ENCODE measurements at regions not wholly inside any gene's neighbourhood (a gene's known extent, or its start where the extent isn't known, plus 50 kb on each side); places are given as distances from the start of the nearest gene placed in this dataset.

DNA sequence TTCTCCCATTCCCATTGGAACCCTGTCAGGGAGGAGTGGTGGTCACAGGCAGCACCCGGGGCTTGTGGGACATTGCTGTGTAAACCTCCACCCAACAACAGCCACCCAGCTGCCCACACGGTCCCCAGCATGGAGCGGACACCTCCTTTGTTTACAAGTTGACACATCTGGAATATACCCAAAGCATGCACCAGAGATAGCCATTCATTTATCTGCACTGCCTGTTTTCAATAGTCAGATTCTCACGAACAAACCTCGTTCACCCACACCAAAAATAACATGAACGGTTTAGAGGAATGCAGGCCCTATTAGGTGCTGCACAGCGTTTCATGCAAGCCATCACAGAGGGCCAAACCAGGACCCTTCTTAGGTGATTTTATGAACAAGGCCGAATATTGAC is 244.8 kb downstream of the FOXL1 start:
- H3K4me3 ChIP-seq (ENCODE audit: low read depth, low read length) = no peak overlapping the region
- TF ChIP-seq CTCF (IDR thresholded peaks at IDR 0.05; ENCODE audit: insufficient read depth, low read depth, low read length, missing control alignments) = no peak
- DNase-seq (ENCODE audit: low read depth) = no peak

GRCh38 chr16:86823888-86824671 is 245.7 kb downstream of the FOXL1 start:
- TF ChIP-seq CTCF (IDR thresholded peaks at IDR 0.05; ENCODE audit: insufficient read depth, low read depth, low read length, missing control alignments) = no peak

GRCh38 chr16:86824751-86825296 is 246.5 kb downstream of the FOXL1 start:
- no peak for TF ChIP-seq CTCF (IDR thresholded peaks at IDR 0.05; ENCODE audit: insufficient read depth, low read depth, low read length, missing control alignments)
- DNase-seq (ENCODE audit: low read depth) = no peak
- no peak overlapping the region for H3K4me3 ChIP-seq (ENCODE audit: low read depth, low read length)

More at GRCh38 chr16:86823888-86824671, 245.7 kb downstream of the FOXL1 start:
- H3K4me3 ChIP-seq (ENCODE audit: low read depth, low read length) = no peak overlapping the region
- DNase-seq (ENCODE audit: low read depth) = no peak

DNA sequence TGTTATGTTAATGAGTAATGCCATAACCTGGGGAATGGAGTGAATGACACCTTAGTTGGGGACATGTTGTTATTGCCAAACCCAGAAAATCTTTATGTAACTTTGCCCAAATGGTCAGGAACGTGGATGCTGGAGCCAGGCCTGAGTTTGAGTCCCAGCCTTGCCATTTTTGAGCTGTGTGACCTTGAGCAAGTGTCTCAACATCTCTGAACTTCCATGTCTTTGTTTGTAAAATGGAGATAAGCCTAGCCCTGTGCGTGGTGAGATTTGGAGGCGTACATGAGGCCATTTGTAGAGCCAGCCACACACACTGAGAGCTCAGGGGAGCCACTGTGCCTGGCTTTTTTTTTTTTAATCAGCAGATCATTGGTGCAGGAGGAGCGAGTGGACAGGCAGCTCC is 247.3 kb downstream of the FOXL1 start:
- no peak for TF ChIP-seq CTCF (IDR thresholded peaks at IDR 0.05; ENCODE audit: insufficient read depth, low read depth, low read length, missing control alignments)
- H3K4me3 ChIP-seq (ENCODE audit: low read depth, low read length) = no peak overlapping the region
- no peak for DNase-seq (ENCODE audit: low read depth)

- TF ChIP-seq CTCF (IDR thresholded peaks at IDR 0.05; ENCODE audit: insufficient read depth, low read depth, low read length, missing control alignments) = no peak
- H3K4me3 ChIP-seq (ENCODE audit: low read depth, low read length) = no peak overlapping the region
- no peak for DNase-seq (ENCODE audit: low read depth)
Measured at GRCh38 chr16:86826941-86827340, 248.6 kb downstream of the FOXL1 start.

DNA sequence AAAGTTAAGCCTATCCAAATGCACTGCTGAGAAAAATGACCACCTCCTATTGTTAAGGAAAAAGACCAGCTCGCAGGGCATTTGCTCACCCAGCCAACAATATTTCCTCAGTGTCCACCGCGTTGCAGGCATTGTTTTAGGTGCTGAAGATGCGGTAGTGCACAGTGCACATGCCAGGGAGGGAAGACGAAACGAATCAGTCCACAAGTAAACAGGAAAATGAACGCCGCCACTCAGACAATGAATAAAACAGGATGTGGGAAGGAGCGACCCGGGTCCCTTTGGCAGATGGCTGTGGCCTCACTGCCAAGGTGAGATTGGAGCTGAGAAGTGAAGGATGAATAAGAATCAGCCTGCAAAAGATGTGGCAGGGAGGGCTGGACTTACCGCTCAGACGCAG is 249.2 kb downstream of the FOXL1 start:
- no peak for TF ChIP-seq CTCF (IDR thresholded peaks at IDR 0.05; ENCODE audit: insufficient read depth, low read depth, low read length, missing control alignments)
- no peak for DNase-seq (ENCODE audit: low read depth)
- H3K4me3 ChIP-seq (ENCODE audit: low read depth, low read length) = no peak overlapping the region

Measured in GM12865 (cell line).